Body of pancreas (tissue), 4 donors: ENCODE measurements at regions not wholly inside any gene's neighbourhood (a gene's known extent, or its start where the extent isn't known, plus 50 kb on each side); places are given as distances from the start of the nearest gene placed in this dataset.

Source experiments
- POLR2A ChIP-seq, 3 donors: fragments of 450-650 bp; IDR thresholded peaks; one replicate each; pipeline ENCODE4 v1.6.1; 2016; ENCODE audit warnings: antibody characterized with exemption in 3 of 3, mild to moderate bottlenecking in 2 of 3
- TF ChIP-seq, protein P1 (sequence below), 7 experiments: fragments of 450-650 bp in 4 of 7; fragments of 200-600 bp in 3 of 7; sonication (generic) in 3 of 7; IDR thresholded peaks; one replicate each; pipeline ENCODE4 v1.5.1; 2016 to 2019; ENCODE audit warnings: antibody characterized with exemption in 7 of 7

DNA sequence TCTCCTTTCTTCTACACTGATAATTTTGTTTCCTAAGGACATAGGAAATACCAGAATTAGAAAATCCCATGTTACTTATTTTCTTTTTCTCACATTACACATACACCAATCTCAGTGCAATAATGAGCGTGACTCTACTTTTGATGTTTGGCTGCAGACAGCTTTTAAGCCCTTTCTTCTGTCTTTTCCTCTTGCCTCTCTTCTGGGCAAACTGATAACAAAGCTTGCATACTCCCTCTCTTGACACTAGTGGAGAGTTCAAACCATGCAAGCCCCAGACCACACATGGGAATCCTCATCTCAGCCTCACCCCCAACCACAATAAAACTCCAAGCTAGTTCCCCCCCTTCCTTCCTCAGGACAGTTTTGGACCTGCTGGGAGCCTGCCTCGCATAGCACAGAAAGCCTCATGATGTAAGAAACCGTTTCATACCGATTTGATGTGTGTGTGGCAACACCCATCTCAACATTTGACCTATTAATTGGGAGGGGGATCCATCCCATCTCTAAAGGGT is 161.9 kb downstream of the EMP1 start:
- TF ChIP-seq, protein P1, sequence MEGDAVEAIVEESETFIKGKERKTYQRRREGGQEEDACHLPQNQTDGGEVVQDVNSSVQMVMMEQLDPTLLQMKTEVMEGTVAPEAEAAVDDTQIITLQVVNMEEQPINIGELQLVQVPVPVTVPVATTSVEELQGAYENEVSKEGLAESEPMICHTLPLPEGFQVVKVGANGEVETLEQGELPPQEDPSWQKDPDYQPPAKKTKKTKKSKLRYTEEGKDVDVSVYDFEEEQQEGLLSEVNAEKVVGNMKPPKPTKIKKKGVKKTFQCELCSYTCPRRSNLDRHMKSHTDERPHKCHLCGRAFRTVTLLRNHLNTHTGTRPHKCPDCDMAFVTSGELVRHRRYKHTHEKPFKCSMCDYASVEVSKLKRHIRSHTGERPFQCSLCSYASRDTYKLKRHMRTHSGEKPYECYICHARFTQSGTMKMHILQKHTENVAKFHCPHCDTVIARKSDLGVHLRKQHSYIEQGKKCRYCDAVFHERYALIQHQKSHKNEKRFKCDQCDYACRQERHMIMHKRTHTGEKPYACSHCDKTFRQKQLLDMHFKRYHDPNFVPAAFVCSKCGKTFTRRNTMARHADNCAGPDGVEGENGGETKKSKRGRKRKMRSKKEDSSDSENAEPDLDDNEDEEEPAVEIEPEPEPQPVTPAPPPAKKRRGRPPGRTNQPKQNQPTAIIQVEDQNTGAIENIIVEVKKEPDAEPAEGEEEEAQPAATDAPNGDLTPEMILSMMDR (IDR thresholded peaks at IDR 0.05): no peak
- no peak for TF ChIP-seq POLR2A (IDR thresholded peaks at IDR 0.05)
